ENCODE measurements at regions not wholly inside any gene's neighbourhood (a gene's known extent, or its start where the extent isn't known, plus 50 kb on each side); places are given as distances from the start of the nearest gene placed in this dataset.
A peak's percentile ranks its signal among the peaks of the same experiment; 100 is the strongest.

- TF ChIP-seq CHD1 (IDR thresholded peaks at IDR 0.05; ENCODE audit: low read depth, low read length) (no peak), KDM1A (IDR thresholded peaks at IDR 0.05; ENCODE audit: borderline replicate concordance, low read length) (peak; percentile 88; the same call in 1 of the 2 replicates), HDAC2 (IDR thresholded peaks at IDR 0.05; ENCODE audit: borderline replicate concordance in 1 of 2, low read depth in 2 of 2, low read length in 2 of 2) (peak in 1 of 2 experiments; percentile 63; a peak in 1 of 4 replicates)
- H3K36me3 ChIP-seq (ENCODE audit: control insufficient read depth in 2 of 4, insufficient read depth in 4 of 4, low read length in 3 of 4), result no peaks in the 10 kb centered on the region
- no peak overlapping the region for H2AFZ ChIP-seq (ENCODE audit: low read length)
- FAIRE-seq (no peak), DNase-seq (ENCODE audit: low read depth in 1 of 2, low spot score in 2 of 2) (no peak)
- H3K27ac ChIP-seq (ENCODE audit: low read depth, low read length), result no peak overlapping the region
- H4K8ac ChIP-seq (ENCODE audit: extremely low read depth, insufficient read depth, low read length), result no peak overlapping the region
- H3K56ac ChIP-seq (replicated peaks; ENCODE audit: insufficient read length, low read depth, low read length), result no peak overlapping the region
- WGBS, 2 experiments (ENCODE audit: extremely low coverage in 1 of 2, insufficient coverage in 1 of 2, insufficient read length in 1 of 2, insufficient replicate concordance in 2 of 2, low coverage in 1 of 2, low lambda C conversion rate in 2 of 2, missing lambda C conversion rate in 1 of 2), result 87% methylated on average over 9 of the region's 11 CpGs; no CpG with 5 or more reads in 1 of the 2 experiments
- H3K23ac ChIP-seq (ENCODE audit: insufficient read length), result no peak overlapping the region
- H3K79me2 ChIP-seq (ENCODE audit: control insufficient read depth in 1 of 2, insufficient read depth in 2 of 2, low read length in 2 of 2), result no peaks in the 10 kb centered on the region
- no peak overlapping the region for H2BK20ac ChIP-seq (ENCODE audit: low read length)
- H3K4me2 ChIP-seq (ENCODE audit: insufficient read depth in 1 of 2, low read depth in 2 of 2, low read length in 2 of 2), result no peak overlapping the region
- no peak overlapping the region for H3K18ac ChIP-seq (ENCODE audit: extremely low read depth, low read length)
- H4K20me1 ChIP-seq (replicated peaks in 1 of 2; ENCODE audit: control insufficient read depth in 1 of 2, insufficient read depth in 2 of 2, low read length in 2 of 2), result no peaks in the 10 kb centered on the region
- H2AK5ac ChIP-seq (ENCODE audit: low read depth, low read length), result no peak overlapping the region
- H3K9ac ChIP-seq (replicated peaks in 1 of 4; ENCODE audit: extremely low read depth in 1 of 4, low read depth in 3 of 4, low read length in 3 of 4), result no peak overlapping the region; a peak in 1 of 7 replicates
- H4K5ac ChIP-seq (ENCODE audit: insufficient read length, low read depth, low read length), result no peak overlapping the region
- H2BK15ac ChIP-seq (ENCODE audit: low read length), result no peak overlapping the region
- H3K4me3 ChIP-seq (ENCODE audit: extremely low read depth in 1 of 4, insufficient read depth in 2 of 4, low read depth in 3 of 4, low read length in 4 of 4), result no peak overlapping the region
- H2BK120ac ChIP-seq (replicated peaks; ENCODE audit: low read depth, low read length), result no peak overlapping the region
- H3K4ac ChIP-seq (replicated peaks; ENCODE audit: insufficient read length, low read depth, low read length), result no peak overlapping the region
- peaks cover 6 to 35% (median 22%) of the 10 kb centered on the region in 4 experiments for H3K4me1 ChIP-seq (replicated peaks in 1 of 4; ENCODE audit: control insufficient read depth in 3 of 4, insufficient read depth in 4 of 4, low read length in 3 of 4)
- H3K23me2 ChIP-seq (ENCODE audit: low read depth, low read length), result no peaks in the 10 kb centered on the region; the same call in 1 of the 2 replicates
- peaks cover 0 to 22% (median 7%) of the 10 kb centered on the region in 4 experiments; a peak in 4 of 7 replicates for H3K27me3 ChIP-seq (replicated peaks in 1 of 4; ENCODE audit: control insufficient read depth in 3 of 4, extremely low read depth in 1 of 4, insufficient read depth in 3 of 4, low read length in 3 of 4)
- H4K91ac ChIP-seq (replicated peaks; ENCODE audit: insufficient read length, low read length), result peak overlapping the region; percentile 17
- H2BK5ac ChIP-seq (ENCODE audit: low read depth, low read length), result no peak overlapping the region; the same call in 1 of the 2 replicates
- no peak overlapping the region for H3K14ac ChIP-seq (ENCODE audit: insufficient read length)
- CTCF ChIA-PET (ENCODE audit: partially characterized antibody), result interaction anchor here (0.6 to 1.9 kb wide), 13 partner anchors 10 to 216 kb away, joined by 3 to 5 read pairs (median 3); no protein-coding TSS in a partner anchor
- POLR2A ChIA-PET (ENCODE audit: partially characterized antibody), result interaction anchor here (1.2 to 1.4 kb wide), 2 partner anchors 15 to 20 kb away, joined by 3 to 4 read pairs; no protein-coding TSS in a partner anchor
- no peak overlapping the region for H2BK12ac ChIP-seq (ENCODE audit: low read depth, low read length)
- H3K79me1 ChIP-seq (ENCODE audit: low read depth, low read length), result no peaks in the 10 kb centered on the region
- H3K9me3 ChIP-seq (ENCODE audit: insufficient read depth in 2 of 2, low read depth in 1 of 2, low read length in 1 of 2), result no peaks in the 10 kb centered on the region
Observed at GRCh38 chr1:22249928-22250680, 107.2 kb upstream of the WNT4 start.

All from H1 (cell line).